Prostate gland (tissue), 2 donors: ENCODE measurements at regions not wholly inside any gene's neighbourhood (a gene's known extent, or its start where the extent isn't known, plus 50 kb on each side); places are given as distances from the start of the nearest gene placed in this dataset.

Experiments
- CTCF ChIP-seq, 4 experiments: fragments of 200-600 bp in 2 of 4; fragments of 450-650 bp in 2 of 4; sonication (generic) in 2 of 4; IDR thresholded peaks; 1 replicate in 3 of 4; 2 replicates in 1 of 4; pipeline ENCODE4 v1.5.1; 2016 to 2019; ENCODE audit warnings: antibody characterized with exemption in 4 of 4, mild to moderate bottlenecking in 2 of 4, moderate library complexity in 2 of 4
- POLR2A ChIP-seq: fragments of 450-650 bp; IDR thresholded peaks from one replicate; pipeline ENCODE4 v1.6.1; 2016; ENCODE audit warnings: antibody characterized with exemption, mild to moderate bottlenecking
- POLR2AphosphoS5 ChIP-seq: sonication (generic); formaldehyde crosslinking; IDR thresholded peaks from one replicate; pipeline ENCODE4 v1.6.1; 2017; ENCODE audit warnings: antibody characterized with exemption

- TF ChIP-seq POLR2AphosphoS5 (no peak), CTCF (IDR thresholded peaks at IDR 0.05) (no peak), POLR2A (no peak)
Measured at GRCh38 chr13:47846886-47847285, 154.2 kb downstream of the SUCLA2 start.
